IMR-90 (cell line): ENCODE measurements at regions not wholly inside any gene's neighbourhood (a gene's known extent, or its start where the extent isn't known, plus 50 kb on each side); places are given as distances from the start of the nearest gene placed in this dataset.

Experiments used
- ATAC-seq: fragments of 200-7000 bp; cut with Tn5 transposase; 2 replicates; pipeline ENCODE4 v1.9.1; 2020; ENCODE audit warnings: low read depth, mild to moderate bottlenecking, moderate library complexity
- BruUV-seq: library from RNA; stranded (reverse); fragments of 400-500 nt; replicated peaks from 2 replicates; lab custom pipeline; 2021; lab: Mats Ljungman, UMichigan
- CTCF ChIA-PET: fragments of 300-600 bp; formaldehyde crosslinking; extraction: SDS; loops from one replicate; lab custom pipeline; 2021; ENCODE audit warnings: antibody characterized with exemption; lab: Yijun Ruan, JAX
- POLR2A ChIA-PET: fragments of 300-600 bp; sonication (Branson Sonifier 250); formaldehyde crosslinking; loops from one replicate; lab custom pipeline; 2022; ENCODE audit warnings: antibody characterized with exemption; ENCODE audit not compliant: unreplicated experiment; lab: Charles Lee
- DNase-seq: peaks from one replicate; pipeline ENCODE4 v3.0.0; 2013
- H2AFZ ChIP-seq: replicated peaks from 2 replicates; pipeline ENCODE3; 2013; ENCODE audit warnings: low read length, mild to moderate bottlenecking; ENCODE audit not compliant: poor library complexity
- H2AK5ac ChIP-seq: 2 replicates; pipeline ENCODE4 v1.6.1; 2013; ENCODE audit warnings: low read depth, low read length, inconsistent platforms
- H2AK9ac ChIP-seq: replicated peaks from 2 replicates; pipeline ENCODE3; 2013; ENCODE audit warnings: mild to moderate bottlenecking, low read depth, low read length, moderate library complexity; ENCODE audit not compliant: poor library complexity
- H2BK120ac ChIP-seq: 2 replicates; pipeline ENCODE4 v1.6.1; 2013; ENCODE audit warnings: low read depth, low read length, inconsistent platforms
- H2BK15ac ChIP-seq: 3 replicates; pipeline ENCODE4 v1.6.1; 2013; ENCODE audit warnings: low read depth, low read length, inconsistent platforms
- H2BK20ac ChIP-seq: 2 replicates; pipeline ENCODE4 v1.6.1; 2013; ENCODE audit warnings: low read depth, mild to moderate bottlenecking, inconsistent platforms, low read length, moderate library complexity
- H2BK5ac ChIP-seq: 2 replicates; pipeline ENCODE4 v1.6.1; 2013; ENCODE audit warnings: mild to moderate bottlenecking, low read depth, low read length, inconsistent platforms; ENCODE audit not compliant: poor library complexity, severe bottlenecking
- H3K14ac ChIP-seq: replicated peaks from 2 replicates; pipeline ENCODE4 v1.6.1; 2013; ENCODE audit warnings: low read depth, low read length, inconsistent platforms
- H3K18ac ChIP-seq: 2 replicates; pipeline ENCODE4 v1.6.1; 2013; ENCODE audit warnings: low read depth, low read length, control low read depth
- H3K23ac ChIP-seq: 2 replicates; pipeline ENCODE4 v1.6.1; 2013; ENCODE audit warnings: low read depth, low read length, inconsistent platforms
- H3K27ac ChIP-seq: 2 replicates; pipeline ENCODE4 v1.5.1; 2013; ENCODE audit warnings: mild to moderate bottlenecking, control low read depth, low read length; ENCODE audit not compliant: insufficient read depth
- H3K27me3 ChIP-seq: 2 replicates; pipeline ENCODE4 v1.6.1; 2013; ENCODE audit warnings: low read length; ENCODE audit not compliant: control insufficient read depth, insufficient read depth
- H3K36me3 ChIP-seq: 2 replicates; pipeline ENCODE4 v1.6.1; 2013; ENCODE audit warnings: low read length, mixed read lengths; ENCODE audit not compliant: control insufficient read depth, insufficient read depth
- H3K4ac ChIP-seq: 2 replicates; pipeline ENCODE4 v1.6.1; 2013; ENCODE audit warnings: low read depth, low read length, inconsistent platforms
- H3K4me1 ChIP-seq: 2 replicates; pipeline ENCODE4 v1.6.1; 2013; ENCODE audit warnings: low read length, mixed read lengths; ENCODE audit not compliant: control insufficient read depth, insufficient read depth
- H3K4me2 ChIP-seq: 2 replicates; pipeline ENCODE4 v1.6.1; 2013; ENCODE audit warnings: low read depth, mild to moderate bottlenecking, control low read depth, low read length, moderate library complexity
- H3K4me3 ChIP-seq: 2 replicates; pipeline ENCODE4 v1.5.1; 2013; ENCODE audit warnings: low read depth, mild to moderate bottlenecking, control low read depth, low read length, moderate library complexity; ENCODE audit not compliant: insufficient read depth
- H3K56ac ChIP-seq: 2 replicates; pipeline ENCODE4 v1.6.1; 2013; ENCODE audit warnings: low read length, inconsistent platforms; ENCODE audit not compliant: insufficient read depth; ENCODE audit errors: extremely low read depth
- H3K79me1 ChIP-seq, 2 experiments: 2 replicates each; pipeline ENCODE4 v1.6.1; 2013; ENCODE audit warnings: low read length in 2 of 2, inconsistent platforms in 1 of 2, low read depth in 1 of 2
- H3K9ac ChIP-seq: 2 replicates; pipeline ENCODE4 v1.6.1; 2013; ENCODE audit warnings: low read depth, low read length, control low read depth
- H3K9me1 ChIP-seq: 2 replicates; pipeline ENCODE4 v1.6.1; 2013; ENCODE audit warnings: low read length, inconsistent platforms; ENCODE audit not compliant: insufficient read depth
- H3K9me3 ChIP-seq: 2 replicates; pipeline ENCODE4 v1.6.1; 2013; ENCODE audit warnings: low read length; ENCODE audit not compliant: control insufficient read depth, insufficient read depth
- H4K20me1 ChIP-seq: 2 replicates; pipeline ENCODE4 v1.6.1; 2013; ENCODE audit warnings: low read length, inconsistent platforms; ENCODE audit not compliant: insufficient read depth
- H4K5ac ChIP-seq: 2 replicates; pipeline ENCODE4 v1.6.1; 2013; ENCODE audit warnings: mild to moderate bottlenecking, low read depth, low read length, control low read depth
- H4K8ac ChIP-seq, 2 experiments: 2 replicates each; pipeline ENCODE4 v1.6.1; 2013; ENCODE audit warnings: low read depth in 2 of 2, low read length in 2 of 2, control low read depth in 1 of 2, inconsistent platforms in 1 of 2
- H4K91ac ChIP-seq: 2 replicates; pipeline ENCODE4 v1.6.1; 2013; ENCODE audit warnings: low read depth, low read length, inconsistent platforms; ENCODE audit not compliant: insufficient read depth
- BHLHE40 ChIP-seq: fragments of 150-350 bp; IDR thresholded peaks from 2 replicates; pipeline ENCODE4 v1.6.1; 2016; ENCODE audit warnings: mild to moderate bottlenecking, low read depth, low read length
- CEBPB ChIP-seq: IDR thresholded peaks from 2 replicates; pipeline ENCODE4 v1.6.1; 2012; ENCODE audit warnings: low read depth, low read length, improper control_type of control experiment
- FOS ChIP-seq: fragments of 150-350 bp; IDR thresholded peaks from 2 replicates; pipeline ENCODE4 v1.6.1; 2016; ENCODE audit warnings: low read depth, low read length
- MAFK ChIP-seq: IDR thresholded peaks from 2 replicates; pipeline ENCODE4 v1.6.1; 2012; ENCODE audit warnings: low read depth, low read length, improper control_type of control experiment
- MXI1 ChIP-seq: IDR thresholded peaks from 2 replicates; pipeline ENCODE4 v1.6.1; 2012; ENCODE audit warnings: low read depth, mild to moderate bottlenecking, low read length, moderate library complexity, borderline replicate concordance
- RCOR1 ChIP-seq: IDR thresholded peaks from 2 replicates; pipeline ENCODE4 v1.6.1; 2012; ENCODE audit warnings: mild to moderate bottlenecking, low read length, improper control_type of control experiment; ENCODE audit not compliant: insufficient replicate concordance
- RFX5 ChIP-seq: IDR thresholded peaks from 2 replicates; pipeline ENCODE4 v1.8.0; 2012; ENCODE audit warnings: low read depth, mild to moderate bottlenecking, low read length, moderate library complexity
- whole genome bisulfite sequencing, 2 experiments: methylation state at CpG; one replicate each; pipeline versions ENCODE4 v1.1.5 to v1.1.7; 2013; ENCODE audit warnings: missing lambda C conversion rate in 2 of 2; ENCODE audit not compliant: insufficient read length in 1 of 2; ENCODE audit errors: extremely low coverage in 2 of 2; 5-methylcytosine and 5-hydroxymethylcytosine counted together
- dilution Hi-C: fragments of 300-500 bp; cut with HindIII; formaldehyde crosslinking; loops from one replicate; pipeline ENCODE4 v1.14.3; 2018; ENCODE audit warnings: low sequenced_read_pairs; ENCODE audit not compliant: unreplicated experiment
- in situ Hi-C: fragments of 300-500 bp; cut with MboI; formaldehyde crosslinking; loops from 3 replicates; pipeline ENCODE4 v1.14.3; 2019; ENCODE audit warnings: low sequenced_read_pairs, inconsistent platforms, mixed read lengths
- intact Hi-C: fragments of 100-400 bp; cut with micrococcal nuclease; formaldehyde crosslinking; loops from 2 replicates; pipeline ENCODE4 v1.10.0; 2022
- TF ChIP-seq, protein P1 (sequence below): fragments of 150-350 bp; IDR thresholded peaks from 2 replicates; pipeline ENCODE4 v1.6.1; 2016; ENCODE audit warnings: low read depth, mild to moderate bottlenecking, low read length, moderate library complexity, borderline replicate concordance
- TF ChIP-seq, protein P2 (sequence below): fragments of 150-350 bp; IDR thresholded peaks from 2 replicates; pipeline ENCODE4 v1.6.1; 2017; ENCODE audit warnings: mild to moderate bottlenecking, antibody characterized with exemption, low read length, low read depth

DNA sequence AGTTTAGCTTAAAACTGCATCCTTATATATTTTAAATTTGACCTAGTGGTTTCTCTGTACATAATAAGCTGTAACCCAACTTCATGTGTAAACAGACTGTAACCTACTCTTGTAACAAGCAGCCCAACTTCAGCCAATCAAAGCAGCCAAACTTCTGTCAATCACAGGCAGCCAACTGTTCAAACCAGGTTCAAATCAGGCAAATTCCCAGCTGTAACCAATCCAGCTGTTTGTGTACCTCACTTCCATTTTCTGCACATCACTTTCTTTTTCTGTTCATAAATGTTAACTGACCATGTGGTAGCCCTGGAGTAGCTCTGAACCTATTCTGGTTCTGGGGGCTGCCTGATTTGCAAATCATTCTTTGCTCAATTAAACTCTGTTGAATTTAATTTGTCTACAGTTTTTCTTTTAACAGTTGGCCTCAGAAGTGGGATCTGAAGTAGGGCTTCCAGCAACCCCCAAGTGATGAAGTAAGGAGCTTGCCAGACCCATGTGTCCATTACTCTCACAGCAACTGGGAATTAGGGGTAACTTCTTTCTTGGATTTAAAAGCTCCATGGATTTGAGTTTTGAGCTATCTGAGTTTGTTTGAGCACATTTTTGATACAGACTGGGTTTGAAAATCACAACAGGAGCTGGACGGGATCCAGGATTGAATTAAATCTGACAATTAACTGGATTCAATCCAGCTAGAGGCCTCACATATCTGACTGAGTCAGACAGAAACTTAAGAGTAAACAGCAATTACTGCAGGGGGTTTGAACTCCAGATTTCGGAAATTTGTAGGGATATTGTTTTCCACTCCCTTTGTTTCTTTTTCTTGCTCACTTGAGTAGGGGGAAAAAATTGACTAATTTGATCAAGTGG lies 1569.7 kb upstream of the SLC39A10 start:
- Histone ChIP-seq H4K8ac (no peak overlapping the region), H3K79me1 (no peaks in the 10 kb centered on the region), H2AK5ac (no peak overlapping the region), H2BK120ac (no peak overlapping the region), H3K18ac (no peak overlapping the region), H3K4ac (no peak overlapping the region), H3K4me3 (no peak overlapping the region), H3K14ac (no peak overlapping the region), H2AFZ (no peak overlapping the region), H3K9me1 (no peaks in the 10 kb centered on the region), H2BK15ac (no peak overlapping the region), H4K91ac (no peak overlapping the region), H3K9ac (no peak overlapping the region), H4K5ac (no peak overlapping the region), H3K9me3 (peaks cover 13% of the 10 kb centered on the region), H3K4me2 (no peak overlapping the region), H3K27ac (no peak overlapping the region), H3K27me3 (no peaks in the 10 kb centered on the region), H3K4me1 (no peaks in the 10 kb centered on the region), H3K23ac (no peak overlapping the region), H3K36me3 (no peaks in the 10 kb centered on the region), H3K56ac (no peak overlapping the region), H4K20me1 (no peaks in the 10 kb centered on the region), H2AK9ac (no peak overlapping the region), H2BK20ac (no peak overlapping the region), H2BK5ac (no peak overlapping the region)
- TF ChIP-seq MAFK, result no peak
- no peak for TF ChIP-seq RFX5
- TF ChIP-seq MXI1, result no peak
- TF ChIP-seq BHLHE40, result no peak
- TF ChIP-seq, protein P1, sequence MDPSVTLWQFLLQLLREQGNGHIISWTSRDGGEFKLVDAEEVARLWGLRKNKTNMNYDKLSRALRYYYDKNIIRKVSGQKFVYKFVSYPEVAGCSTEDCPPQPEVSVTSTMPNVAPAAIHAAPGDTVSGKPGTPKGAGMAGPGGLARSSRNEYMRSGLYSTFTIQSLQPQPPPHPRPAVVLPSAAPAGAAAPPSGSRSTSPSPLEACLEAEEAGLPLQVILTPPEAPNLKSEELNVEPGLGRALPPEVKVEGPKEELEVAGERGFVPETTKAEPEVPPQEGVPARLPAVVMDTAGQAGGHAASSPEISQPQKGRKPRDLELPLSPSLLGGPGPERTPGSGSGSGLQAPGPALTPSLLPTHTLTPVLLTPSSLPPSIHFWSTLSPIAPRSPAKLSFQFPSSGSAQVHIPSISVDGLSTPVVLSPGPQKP, result no peak
- no peak for TF ChIP-seq FOS
- no peak for TF ChIP-seq RCOR1
- TF ChIP-seq, protein P2, sequence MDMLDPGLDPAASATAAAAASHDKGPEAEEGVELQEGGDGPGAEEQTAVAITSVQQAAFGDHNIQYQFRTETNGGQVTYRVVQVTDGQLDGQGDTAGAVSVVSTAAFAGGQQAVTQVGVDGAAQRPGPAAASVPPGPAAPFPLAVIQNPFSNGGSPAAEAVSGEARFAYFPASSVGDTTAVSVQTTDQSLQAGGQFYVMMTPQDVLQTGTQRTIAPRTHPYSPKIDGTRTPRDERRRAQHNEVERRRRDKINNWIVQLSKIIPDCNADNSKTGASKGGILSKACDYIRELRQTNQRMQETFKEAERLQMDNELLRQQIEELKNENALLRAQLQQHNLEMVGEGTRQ, result no peak
- TF ChIP-seq CEBPB, result no peak
- ChIA-PET POLR2A (no interaction called here), CTCF (no interaction called here)
- no peak for DNase-seq
- no CpG with 5 or more reads among the region's 2 CpGs for WGBS, 2 experiments
- no TSS peak for BruUV-seq
- no peak for ATAC-seq
- dilution Hi-C loops, result no loop called here
- intact Hi-C loops, result no loop called here
- in situ Hi-C loops, result no loop called here
